K562 (cell line): ENCODE measurements at regions not wholly inside any gene's neighbourhood (a gene's known extent, or its start where the extent isn't known, plus 50 kb on each side); places are given as distances from the start of the nearest gene placed in this dataset.

Experiments
- ATAC-seq: fragments of 200-7000 bp; cut with Tn5 transposase; 3 replicates; pipeline ENCODE4 v1.9.1; 2020; ENCODE audit warnings: moderate library complexity
- BruUV-seq: library from RNA; stranded (reverse); fragments of 400-500 nt; replicated peaks from 2 replicates; lab custom pipeline; 2021; lab: Mats Ljungman, UMichigan
- CTCF ChIA-PET: fragments of 300-600 bp; formaldehyde crosslinking; extraction: SDS; loops from one replicate; lab custom pipeline; 2021; ENCODE audit warnings: low intra/inter-chr PET ratio; lab: Yijun Ruan, JAX
- POLR2A ChIA-PET: fragments of 300-600, 350-650 bp; sonication (Branson Sonifier 250); formaldehyde crosslinking; extraction: SDS; loops from one replicate; lab custom pipeline; 2021; ENCODE audit warnings: antibody characterized with exemption, inconsistent platforms; lab: Yijun Ruan, JAX
- DNase-seq, 4 experiments: peaks; one replicate each; pipeline versions ENCODE4 v3.0.0 to v3.0.0-alpha.2; 2011 to 2018; ENCODE audit warnings: low spot score in 3 of 4, mixed read lengths in 3 of 4; ENCODE audit errors: extremely low read depth in 1 of 4
- FAIRE-seq: peaks from 2 replicates; lab custom pipeline; 2011; peaks lifted over from hg19 to GRCh38; lab: Jason Lieb, UNC
- H2AFZ ChIP-seq: 2 replicates; pipeline ENCODE4 v1.6.0; 2011; ENCODE audit warnings: low read depth, low read length, control low read depth, inconsistent platforms
- H3K27ac ChIP-seq: fragments of 200-600 bp; 3 replicates; pipeline ENCODE4 v1.8.0; 2011; ENCODE audit warnings: low read depth, mild to moderate bottlenecking, control low read depth, inconsistent platforms, low read length, moderate library complexity, mixed read lengths; ENCODE audit errors: extremely low read depth
- H3K27me3 ChIP-seq, 2 experiments: fragments of 300-600 bp in 1 of 2; 2 replicates in 1 of 2; 3 replicates in 1 of 2; pipeline versions ENCODE4 v1.6.0 to v1.8.0; 2011; ENCODE audit warnings: inconsistent platforms in 2 of 2, low read length in 2 of 2, mild to moderate bottlenecking in 1 of 2, mixed read lengths in 1 of 2, moderate library complexity in 1 of 2; ENCODE audit not compliant: control insufficient read depth in 2 of 2, insufficient read depth in 2 of 2
- H3K36me3 ChIP-seq: fragments of 300-600 bp; 3 replicates; pipeline ENCODE4 v1.8.0; 2011; ENCODE audit warnings: mild to moderate bottlenecking, low read length, inconsistent platforms; ENCODE audit not compliant: control insufficient read depth, insufficient read depth
- H3K4me1 ChIP-seq, 2 experiments: fragments of 200-600 bp in 1 of 2; replicated peaks in 1 of 2; 2 replicates in 1 of 2; 3 replicates in 1 of 2; pipeline versions ENCODE4 v1.5.1 to v1.8.0; 2011; ENCODE audit warnings: inconsistent platforms in 2 of 2, low read length in 2 of 2, mild to moderate bottlenecking in 1 of 2, mixed read lengths in 1 of 2, moderate library complexity in 1 of 2; ENCODE audit not compliant: control insufficient read depth in 2 of 2, insufficient read depth in 2 of 2
- H3K4me2 ChIP-seq: 2 replicates; pipeline ENCODE4 v1.6.1; 2011; ENCODE audit warnings: low read length, control low read depth, inconsistent platforms, mixed read lengths; ENCODE audit not compliant: insufficient read depth
- H3K4me3 ChIP-seq: fragments of 200-600 bp; sonication (generic), shearing (Covaris generic); 2 replicates; pipeline ENCODE4 v1.5.1; 2016; ENCODE audit warnings: control low read depth, inconsistent platforms
- H3K79me2 ChIP-seq: fragments of 200-600 bp; 3 replicates; pipeline ENCODE4 v1.8.0; 2011; ENCODE audit warnings: low read length, inconsistent platforms; ENCODE audit not compliant: control insufficient read depth, insufficient read depth
- H3K9ac ChIP-seq, 2 experiments: 2 replicates each; pipeline versions ENCODE4 v1.6.0 to v1.6.1; 2011; ENCODE audit warnings: low read depth in 2 of 2, low read length in 2 of 2, control low read depth in 1 of 2, inconsistent platforms in 1 of 2, mild to moderate bottlenecking in 1 of 2, mixed read lengths in 1 of 2; ENCODE audit not compliant: insufficient read depth in 1 of 2
- H3K9me1 ChIP-seq: one replicate; pipeline ENCODE4 v1.6.0; 2011; ENCODE audit warnings: inconsistent platforms, mild to moderate bottlenecking, low read length, moderate library complexity; ENCODE audit not compliant: control insufficient read depth, insufficient read depth
- H3K9me3 ChIP-seq: replicated peaks from 2 replicates; pipeline ENCODE4 v1.5.1; 2011; ENCODE audit warnings: low read depth, low read length, inconsistent platforms; ENCODE audit not compliant: control insufficient read depth, insufficient read depth
- H4K20me1 ChIP-seq: replicated peaks from 2 replicates; pipeline ENCODE4 v1.6.1; 2011; ENCODE audit warnings: low read length, inconsistent platforms, mixed read lengths; ENCODE audit not compliant: control insufficient read depth, insufficient read depth
- ARID4B ChIP-seq: sonication (generic); formaldehyde crosslinking; IDR thresholded peaks from 2 replicates; pipeline ENCODE4 v1.8.0; 2022; ENCODE audit warnings: mild to moderate bottlenecking, missing genetic modification reagents
- CHD1 ChIP-seq: fragments of 200-600 bp; sonication (generic); IDR thresholded peaks from one replicate; pipeline ENCODE4 v1.6.1; 2012; ENCODE audit warnings: mild to moderate bottlenecking, moderate library complexity, low read length, inconsistent platforms
- CXXC5 ChIP-seq: fragments of 250-450 bp; sonication (Bioruptor Pico); IDR thresholded peaks from 2 replicates; pipeline ENCODE4 v1.8.0; 2022; ENCODE audit warnings: inconsistent platforms, mild to moderate bottlenecking, moderate library complexity
- ELF1 ChIP-seq: fragments of 200-800 bp; sonication (Bioruptor generic); IDR thresholded peaks from 2 replicates; pipeline ENCODE4 v1.6.1; 2016; ENCODE audit warnings: missing genetic modification characterization, missing compliant biosample characterization
- GATA2 ChIP-seq: sonication (generic); formaldehyde crosslinking; IDR thresholded peaks from 2 replicates; pipeline ENCODE4 v1.4.0; 2020; ENCODE audit warnings: mild to moderate bottlenecking, missing genetic modification reagents
- GTF2A2 ChIP-seq: IDR thresholded peaks from 2 replicates; pipeline ENCODE4 v1.6.1; 2016; ENCODE audit warnings: mild to moderate bottlenecking, missing genetic modification characterization, missing compliant biosample characterization
- IRF2 ChIP-seq: sonication (generic); formaldehyde crosslinking; IDR thresholded peaks from 2 replicates; pipeline ENCODE4 v1.8.1; 2022; ENCODE audit warnings: mild to moderate bottlenecking, missing genetic modification reagents
- KLF16 ChIP-seq: IDR thresholded peaks from 2 replicates; pipeline ENCODE4 v1.6.1; 2016; ENCODE audit warnings: antibody characterized with exemption
- PHB2 ChIP-seq: fragments of 450-650 bp; IDR thresholded peaks from 2 replicates; pipeline ENCODE4 v1.6.1; 2017; ENCODE audit warnings: low read depth
- RBM39 ChIP-seq: fragments of 200-400 bp; formaldehyde crosslinking; optimal IDR thresholded peaks from 2 replicates; pipeline ENCODE3; 2018; ENCODE audit warnings: low read depth, low read length
- SMARCC2 ChIP-seq: fragments of 450-650 bp; IDR thresholded peaks from 2 replicates; pipeline ENCODE4 v1.6.1; 2017; ENCODE audit warnings: antibody characterized with exemption, moderate library complexity, mild to moderate bottlenecking, low read depth
- SRSF9 ChIP-seq: fragments of 200-400 bp; formaldehyde crosslinking; IDR thresholded peaks from 2 replicates; pipeline ENCODE4 v1.6.1; 2017; ENCODE audit warnings: low read depth, low read length, borderline replicate concordance
- STAG1 ChIP-seq: sonication (generic); formaldehyde crosslinking; IDR thresholded peaks from 2 replicates; pipeline ENCODE4 v1.5.0; 2020; ENCODE audit warnings: missing genetic modification reagents, borderline replicate concordance
- TAF7 ChIP-seq: fragments of 450-650 bp; IDR thresholded peaks from 2 replicates; pipeline ENCODE4 v1.6.1; 2016; ENCODE audit warnings: missing genetic modification characterization, missing compliant biosample characterization
- THAP12 ChIP-seq: fragments of 250-450 bp; sonication (Bioruptor Pico); IDR thresholded peaks from 2 replicates; pipeline ENCODE4 v1.9.0; 2021; ENCODE audit warnings: mild to moderate bottlenecking, inconsistent platforms
- ZBTB17 ChIP-seq: fragments of 450-650 bp; formaldehyde crosslinking; IDR thresholded peaks from 2 replicates; pipeline ENCODE4 v1.4.0; 2020; ENCODE audit warnings: mild to moderate bottlenecking
- ZFPM2 ChIP-seq: fragments of 250-450 bp; sonication (Bioruptor Pico); IDR thresholded peaks from 2 replicates; pipeline ENCODE4 v1.5.1; 2022; ENCODE audit warnings: mild to moderate bottlenecking
- ZNF583 ChIP-seq: fragments of 250-450 bp; sonication (Bioruptor Pico); IDR thresholded peaks from 2 replicates; pipeline ENCODE4 v1.4.0; 2020
- ZNF764 ChIP-seq: fragments of 250-450 bp; sonication (Bioruptor Pico); IDR thresholded peaks from 2 replicates; pipeline ENCODE4 v1.4.0; 2020; ENCODE audit warnings: low read depth, mild to moderate bottlenecking, moderate library complexity
- ZZZ3 ChIP-seq: fragments of 450-650 bp; IDR thresholded peaks from 2 replicates; pipeline ENCODE4 v1.6.1; 2016; ENCODE audit warnings: antibody characterized with exemption, mild to moderate bottlenecking, moderate library complexity
- WGBS: fragments of 100-300 bp; shearing (Covaris generic); methylation state at CpG from one replicate; pipeline ENCODE4 v1.1.6; 2016; ENCODE audit warnings: low coverage, mixed read lengths; ENCODE audit not compliant: insufficient coverage; ENCODE audit errors: missing lambda C conversion rate; 5-methylcytosine and 5-hydroxymethylcytosine counted together
- in situ Hi-C: fragments of 300-500 bp; cut with MboI; formaldehyde crosslinking; loops from 4 replicates; pipeline ENCODE4 v1.15.0; 2018; ENCODE audit warnings: inconsistent platforms, mixed read lengths
- intact Hi-C: fragments of 100-400 bp; cut with micrococcal nuclease; formaldehyde crosslinking; loops from 2 replicates; pipeline ENCODE4 v1.14.2; 2022

DNA sequence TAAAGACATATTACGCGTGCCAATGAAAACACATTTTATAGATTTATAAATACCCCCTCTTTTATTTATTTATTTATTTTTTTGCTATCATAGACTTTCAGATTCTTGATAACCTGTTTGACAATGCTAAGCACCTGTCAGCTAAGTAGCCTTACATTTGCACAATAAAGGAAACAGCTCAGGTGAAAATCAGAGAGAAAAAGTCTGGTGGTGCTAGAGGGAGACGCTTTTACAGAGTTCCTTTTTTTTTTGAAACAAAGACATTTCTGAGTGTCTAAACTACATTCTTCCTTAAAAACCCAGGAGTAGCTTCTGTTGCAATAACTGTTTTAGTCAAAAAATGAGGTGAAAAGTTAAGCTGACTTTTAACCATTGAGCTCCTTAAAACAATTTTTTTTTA is 1611.6 kb downstream of the NCAM2 start (continued):
- TF ChIP-seq CXXC5 (CRISPR knock-in tag) (no peak), SRSF9 (no peak), KLF16 (no peak), ELF1 (no peak), GTF2A2 (no peak)

DNA sequence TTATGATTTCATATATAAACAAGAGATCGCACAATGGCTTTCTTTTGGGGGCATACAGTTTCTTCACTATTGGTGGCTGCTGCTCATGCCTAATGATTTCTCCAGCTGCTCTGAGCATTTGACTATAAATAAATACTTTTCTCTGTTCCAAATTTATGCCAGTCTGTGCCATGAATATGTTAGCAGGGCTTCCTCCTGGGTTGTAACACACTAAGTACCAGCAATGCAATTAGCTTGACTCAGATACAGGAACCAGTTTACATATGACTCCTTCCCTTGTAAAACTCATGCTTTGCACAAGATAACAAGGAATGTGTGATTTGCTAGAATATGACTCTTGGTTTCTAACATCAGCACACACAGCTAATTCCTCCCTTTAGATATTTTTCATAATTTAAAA is 1629.7 kb downstream of the NCAM2 start:
- Histone ChIP-seq H3K27ac (no peak overlapping the region), H3K9me1 (no peaks in the 10 kb centered on the region), H4K20me1 (no peaks in the 10 kb centered on the region), H2AFZ (no peak overlapping the region), H3K9ac (no peak overlapping the region), H3K27me3 (no peaks in the 10 kb centered on the region), H3K4me2 (no peak overlapping the region), H3K4me1 (no peaks in the 10 kb centered on the region), H3K9me3 (no peaks in the 10 kb centered on the region), H3K79me2 (no peaks in the 10 kb centered on the region), H3K4me3 (no peak overlapping the region), H3K36me3 (no peaks in the 10 kb centered on the region)
- DNase-seq (no peak), ATAC-seq (no peak), FAIRE-seq (no peak)
- ChIA-PET CTCF (no interaction called here), POLR2A (no interaction called here)
- in situ Hi-C loops (no loop called here), intact Hi-C loops (no loop called here)
- WGBS = 0% methylated on average over 1 of the region's 1 CpG
- no TSS peak for BruUV-seq
- TF ChIP-seq CHD1 (no peak), GATA2 (CRISPR knock-in tag) (no peak), ZNF764 (CRISPR knock-in tag) (no peak), PHB2 (no peak), IRF2 (CRISPR knock-in tag) (no peak), THAP12 (CRISPR knock-in tag) (no peak), ARID4B (CRISPR knock-in tag) (no peak), STAG1 (CRISPR knock-in tag) (no peak), RBM39 (no peak), TAF7 (no peak), ZFPM2 (CRISPR knock-in tag) (no peak), ZBTB17 (no peak), ZZZ3 (no peak), SMARCC2 (no peak), ZNF583 (no peak)
